ENCODE measurements at regions not wholly inside any gene's neighbourhood (a gene's known extent, or its start where the extent isn't known, plus 50 kb on each side); places are given as distances from the start of the nearest gene placed in this dataset.

DNA sequence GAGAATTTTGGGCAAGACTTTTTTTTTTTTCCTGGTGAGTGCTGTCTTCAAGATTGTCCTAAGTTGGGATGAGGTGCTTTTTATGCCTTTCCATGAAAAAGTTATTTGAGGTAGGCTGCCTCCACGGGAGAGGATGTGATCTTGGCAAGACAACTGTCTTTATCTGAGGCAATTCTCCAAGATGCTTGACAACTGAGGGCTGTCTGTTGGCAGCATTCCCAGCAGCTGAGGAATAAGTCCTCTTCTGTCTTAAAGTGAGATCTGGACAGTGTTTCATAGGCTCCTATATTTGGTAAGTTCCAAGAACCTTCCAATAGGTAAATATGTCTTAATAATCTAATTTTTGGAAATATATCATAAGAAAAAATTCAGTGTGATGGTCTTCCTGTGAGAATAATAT is 662.0 kb downstream of the CDH11 start:
- no peak overlapping the region for H3K27ac ChIP-seq
- no peak for TF ChIP-seq ZFX (IDR thresholded peaks at IDR 0.05)
- TF ChIP-seq, protein P1, sequence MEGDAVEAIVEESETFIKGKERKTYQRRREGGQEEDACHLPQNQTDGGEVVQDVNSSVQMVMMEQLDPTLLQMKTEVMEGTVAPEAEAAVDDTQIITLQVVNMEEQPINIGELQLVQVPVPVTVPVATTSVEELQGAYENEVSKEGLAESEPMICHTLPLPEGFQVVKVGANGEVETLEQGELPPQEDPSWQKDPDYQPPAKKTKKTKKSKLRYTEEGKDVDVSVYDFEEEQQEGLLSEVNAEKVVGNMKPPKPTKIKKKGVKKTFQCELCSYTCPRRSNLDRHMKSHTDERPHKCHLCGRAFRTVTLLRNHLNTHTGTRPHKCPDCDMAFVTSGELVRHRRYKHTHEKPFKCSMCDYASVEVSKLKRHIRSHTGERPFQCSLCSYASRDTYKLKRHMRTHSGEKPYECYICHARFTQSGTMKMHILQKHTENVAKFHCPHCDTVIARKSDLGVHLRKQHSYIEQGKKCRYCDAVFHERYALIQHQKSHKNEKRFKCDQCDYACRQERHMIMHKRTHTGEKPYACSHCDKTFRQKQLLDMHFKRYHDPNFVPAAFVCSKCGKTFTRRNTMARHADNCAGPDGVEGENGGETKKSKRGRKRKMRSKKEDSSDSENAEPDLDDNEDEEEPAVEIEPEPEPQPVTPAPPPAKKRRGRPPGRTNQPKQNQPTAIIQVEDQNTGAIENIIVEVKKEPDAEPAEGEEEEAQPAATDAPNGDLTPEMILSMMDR (conservative IDR thresholded peaks at IDR 0.05), result no peak

DNA sequence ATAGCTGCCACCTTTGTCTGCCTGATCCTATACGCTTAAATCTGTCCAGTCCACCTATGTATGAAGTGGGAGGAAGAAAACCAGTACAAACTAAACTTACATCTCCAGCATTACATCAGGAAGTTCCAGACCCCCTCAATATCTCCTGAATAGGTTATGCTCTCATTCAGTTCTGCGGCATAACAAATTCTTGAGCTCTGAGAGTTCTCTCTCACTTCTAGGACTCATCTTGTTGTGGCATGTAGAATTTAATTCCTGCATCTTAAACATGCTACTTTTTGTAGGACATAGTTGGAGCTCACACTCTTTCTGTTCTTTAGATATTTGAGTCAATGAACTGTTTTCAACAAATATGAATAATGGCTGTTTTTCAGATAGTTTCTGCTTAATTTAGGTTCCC is 662.5 kb downstream of the CDH11 start:
- TF ChIP-seq, protein P1 (conservative IDR thresholded peaks at IDR 0.05), result no peak
- TF ChIP-seq ZFX (IDR thresholded peaks at IDR 0.05), result no peak
- no peak overlapping the region for H3K27ac ChIP-seq

DNA sequence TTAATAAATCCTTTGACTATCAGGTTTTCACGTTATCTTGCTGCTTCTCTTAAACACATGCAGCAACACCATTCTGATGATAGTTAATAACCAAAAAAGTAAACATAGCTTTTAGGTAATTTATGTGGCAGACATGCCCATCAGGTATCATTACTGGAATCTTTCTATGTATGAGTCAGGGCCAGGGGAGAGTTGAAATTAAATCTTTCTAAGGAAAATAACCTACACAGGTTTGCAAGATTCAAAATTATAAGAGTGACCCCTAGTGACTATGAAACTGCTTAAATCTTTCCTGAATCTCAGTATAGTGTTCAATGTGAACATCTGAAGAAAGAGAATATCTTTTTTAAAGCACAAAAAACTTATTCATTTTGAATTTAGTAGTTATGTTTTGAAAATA is 666.6 kb downstream of the CDH11 start:
- TF ChIP-seq ZFX (IDR thresholded peaks at IDR 0.05), result no peak
- TF ChIP-seq, protein P1 (conservative IDR thresholded peaks at IDR 0.05), result peak; percentile 18; the same call in 1 of the 2 replicates
- no peak overlapping the region for H3K27ac ChIP-seq

DNA sequence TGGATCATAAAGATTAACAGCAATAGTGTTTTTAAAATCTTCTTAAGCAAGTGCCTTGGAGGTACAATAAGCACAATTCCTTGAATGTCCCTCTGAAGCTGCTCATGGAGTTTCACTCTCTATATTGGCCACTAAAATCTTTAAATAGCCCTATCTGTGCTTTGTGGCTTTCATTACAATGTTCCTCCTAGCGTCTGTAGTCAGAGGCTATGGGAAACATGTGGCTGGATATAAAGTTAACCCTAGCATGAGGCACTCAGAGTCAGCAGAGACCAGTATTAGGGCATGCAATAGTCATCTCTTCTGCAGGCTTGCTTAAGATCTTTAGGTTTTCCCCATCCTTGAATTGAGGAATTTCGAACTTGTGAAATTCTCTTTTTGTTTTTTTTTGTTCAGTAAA is 668.2 kb downstream of the CDH11 start:
- no peak overlapping the region for H3K27ac ChIP-seq
- TF ChIP-seq ZFX (IDR thresholded peaks at IDR 0.05), result no peak
- TF ChIP-seq, protein P1 (conservative IDR thresholded peaks at IDR 0.05), result no peak

DNA sequence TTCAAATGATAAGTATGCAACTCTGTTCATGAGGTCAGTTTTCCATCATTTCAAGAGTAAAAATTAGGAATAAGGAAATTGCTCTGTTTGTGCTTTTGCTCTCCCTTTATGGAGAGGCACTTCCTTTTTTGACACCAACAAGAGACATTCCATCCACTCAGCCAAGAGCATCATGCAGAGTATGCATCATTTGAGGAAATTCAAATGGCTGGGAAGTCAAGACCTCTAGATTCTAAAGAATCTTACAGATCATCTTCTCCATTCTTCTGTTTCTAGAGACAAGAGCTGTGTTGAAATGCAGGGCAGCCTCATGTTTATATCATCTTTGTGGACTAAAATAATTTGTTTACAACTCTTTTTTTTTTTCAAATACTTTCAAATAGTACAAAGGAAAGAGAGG is 669.4 kb downstream of the CDH11 start:
- TF ChIP-seq ZFX (IDR thresholded peaks at IDR 0.05), result no peak
- TF ChIP-seq, protein P1 (conservative IDR thresholded peaks at IDR 0.05), result no peak
- no peak overlapping the region for H3K27ac ChIP-seq

DNA sequence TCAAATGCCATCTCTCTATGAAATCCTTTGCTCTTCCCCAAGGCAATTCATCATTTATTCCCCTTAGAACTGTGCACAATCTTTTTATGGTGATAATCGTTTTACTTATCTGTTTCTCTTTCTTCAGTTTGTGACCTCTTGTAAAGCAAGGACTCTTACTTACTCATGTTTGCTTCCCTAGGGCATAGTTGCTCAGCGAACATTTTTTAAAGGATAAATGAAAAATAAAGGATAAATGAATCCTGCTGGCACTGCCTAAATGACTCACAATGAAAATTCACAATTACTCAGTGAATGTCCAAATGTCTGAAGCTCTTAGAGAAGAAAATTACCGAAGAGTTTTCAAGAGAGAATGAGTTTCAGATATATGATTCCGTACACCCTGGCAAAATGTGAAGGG is 671.7 kb downstream of the CDH11 start:
- TF ChIP-seq, protein P1 (conservative IDR thresholded peaks at IDR 0.05), result no peak
- TF ChIP-seq ZFX (IDR thresholded peaks at IDR 0.05), result no peak
- no peak overlapping the region for H3K27ac ChIP-seq

DNA sequence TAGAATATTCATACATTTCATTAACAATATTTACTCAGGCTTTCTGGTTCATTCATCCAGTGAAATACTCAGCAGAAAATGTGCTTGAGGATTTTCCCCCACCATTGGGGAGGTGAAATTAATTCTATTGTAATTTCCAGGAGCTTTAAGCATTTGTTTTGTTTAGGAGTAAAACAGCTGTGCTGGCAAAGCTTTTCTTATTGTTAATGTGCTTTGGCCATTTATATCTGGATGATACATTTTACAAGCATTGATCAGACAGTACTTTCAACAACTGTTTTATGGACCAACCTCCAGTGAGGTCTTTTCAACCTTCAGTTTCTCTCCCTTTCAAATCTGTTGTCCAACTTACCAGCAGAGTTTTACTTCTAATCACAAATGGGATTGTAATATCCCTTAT is 672.4 kb downstream of the CDH11 start:
- TF ChIP-seq, protein P1 (conservative IDR thresholded peaks at IDR 0.05), result no peak
- TF ChIP-seq ZFX (IDR thresholded peaks at IDR 0.05), result no peak
- H3K27ac ChIP-seq, result no peak overlapping the region

Data from C4-2B (cell line).